Pons (tissue), 1 donor: ENCODE measurements at regions not wholly inside any gene's neighbourhood (a gene's known extent, or its start where the extent isn't known, plus 50 kb on each side); places are given as distances from the start of the nearest gene placed in this dataset.
"Not testable (repeated sequence)": the region's sequence is repeated elsewhere in the genome, so short reads cannot be mapped to it uniquely, and the experiment has no call there.

Experiments used
- DNase-seq: peaks from one replicate; pipeline ENCODE4 v3.0.0-alpha.2; 2016; ENCODE audit warnings: low spot score

DNA sequence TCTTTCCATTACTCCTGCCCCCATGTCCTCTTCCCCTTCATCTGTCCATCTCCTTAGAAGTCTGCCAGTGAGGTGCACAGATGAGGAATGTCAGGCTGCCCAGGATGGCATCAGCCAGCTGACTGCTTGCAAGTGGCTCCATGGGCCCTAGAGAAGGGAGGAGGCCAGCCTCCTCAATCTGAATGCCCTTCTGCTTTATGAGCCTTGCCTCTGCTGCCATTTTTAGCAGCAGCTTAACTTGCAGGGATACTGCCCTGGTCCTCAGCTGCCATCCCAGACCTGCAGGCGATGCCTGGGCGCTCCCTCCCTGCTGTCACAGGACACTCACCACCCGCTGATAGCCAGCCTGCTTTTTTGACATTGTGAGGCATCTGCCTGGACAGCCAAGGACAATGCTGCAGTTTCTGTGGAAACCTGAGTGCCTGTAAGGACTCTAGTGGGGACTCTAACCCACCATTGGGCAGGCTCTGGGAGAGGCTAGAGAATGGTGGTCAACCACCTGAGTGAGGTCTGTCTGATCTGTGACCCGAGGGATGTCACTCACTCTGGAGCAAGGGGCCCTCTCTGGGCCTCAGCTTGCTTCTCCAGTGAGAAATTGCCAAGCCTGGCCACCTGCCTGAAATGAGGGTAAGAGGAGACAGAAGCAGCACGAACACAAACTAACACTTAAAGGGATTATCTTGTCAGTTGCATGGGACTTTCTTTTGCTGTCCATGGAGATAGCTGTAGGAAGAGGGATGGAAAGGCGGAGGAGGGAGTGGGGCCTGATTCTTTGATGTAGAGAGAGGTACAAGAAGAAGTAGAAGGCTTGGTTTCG is 185.0 kb downstream of the MIS18A start:
- no peak for DNase-seq

DNA sequence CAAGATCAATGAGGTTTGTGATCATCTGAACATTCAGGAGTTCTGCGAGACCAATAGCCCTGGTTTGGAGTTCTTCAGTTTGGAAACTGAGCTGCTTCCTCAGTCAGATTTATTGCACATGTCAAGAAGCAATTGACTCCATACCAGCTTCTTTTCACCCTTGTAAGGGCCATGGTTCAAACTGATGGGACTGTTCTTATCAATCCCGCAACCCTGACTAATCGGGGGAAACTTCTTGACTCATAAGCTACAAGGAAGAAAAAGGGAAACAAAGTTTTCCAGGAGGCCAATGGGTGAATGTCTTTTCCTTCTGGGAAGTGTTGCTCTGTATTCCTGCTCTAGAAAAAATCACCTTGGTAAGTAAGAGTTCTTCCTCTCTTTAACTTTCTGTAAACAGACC is 187.9 kb downstream of the MIS18A start:
- DNase-seq, result no peak

DNA sequence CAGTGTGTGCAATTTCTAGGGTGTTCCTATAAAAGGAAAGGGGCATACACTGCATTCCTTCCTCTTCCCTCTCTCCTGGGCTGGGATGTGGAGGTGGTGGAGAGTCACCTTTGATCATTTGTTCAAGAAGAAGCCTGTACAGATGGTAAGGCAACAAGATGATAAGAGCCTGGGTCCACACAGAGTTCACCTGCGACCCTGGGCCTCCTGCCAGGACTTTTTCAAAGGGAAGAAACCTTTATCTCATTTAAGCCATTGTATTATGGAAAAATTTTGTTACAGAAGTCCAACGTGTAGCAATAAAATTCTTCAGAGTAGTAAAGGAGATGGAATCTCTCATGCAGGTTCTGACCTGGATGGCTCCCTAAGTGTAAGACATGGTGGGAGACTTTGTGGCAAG is 189.1 kb downstream of the MIS18A start:
- DNase-seq, result no peak

DNA sequence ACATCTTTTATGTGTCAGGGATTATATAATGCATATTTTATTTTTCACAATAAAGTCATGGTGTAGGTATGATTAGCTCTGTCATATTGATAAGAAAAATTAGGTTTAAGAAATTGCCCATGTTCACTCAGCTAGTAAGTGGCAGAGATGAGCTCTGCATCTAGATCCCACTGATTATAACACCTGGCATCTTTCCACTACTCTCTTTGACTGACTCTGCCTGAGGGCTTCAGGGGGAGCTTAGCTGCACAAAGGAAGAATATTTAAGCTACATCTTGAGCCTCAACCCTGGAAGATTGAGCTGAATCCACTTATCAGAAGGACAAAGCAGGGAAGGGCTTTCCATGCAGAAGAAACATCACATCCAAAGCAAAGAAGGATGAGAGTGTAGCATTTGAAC is 190.4 kb downstream of the MIS18A start:
- DNase-seq, result no peak

DNA sequence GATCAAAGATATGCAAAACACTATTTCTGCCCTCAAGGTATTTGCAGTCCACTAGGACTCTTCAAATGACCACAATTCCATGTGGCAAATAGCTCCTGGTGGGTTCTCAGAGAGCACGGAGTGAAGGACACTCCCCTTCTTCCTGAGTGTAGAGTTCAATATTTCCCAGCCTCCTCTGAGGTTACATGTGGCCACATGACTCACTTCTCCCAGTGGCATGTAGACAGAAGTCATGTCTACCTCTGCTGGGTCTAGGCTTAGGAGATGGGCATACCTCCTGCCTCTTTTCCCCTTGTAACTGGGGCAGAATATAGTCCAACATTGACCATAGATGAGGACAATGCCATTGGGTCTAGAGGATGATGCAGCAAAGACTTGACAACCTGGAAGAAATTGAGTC is 191.4 kb downstream of the MIS18A start:
- DNase-seq, result no peak

DNA sequence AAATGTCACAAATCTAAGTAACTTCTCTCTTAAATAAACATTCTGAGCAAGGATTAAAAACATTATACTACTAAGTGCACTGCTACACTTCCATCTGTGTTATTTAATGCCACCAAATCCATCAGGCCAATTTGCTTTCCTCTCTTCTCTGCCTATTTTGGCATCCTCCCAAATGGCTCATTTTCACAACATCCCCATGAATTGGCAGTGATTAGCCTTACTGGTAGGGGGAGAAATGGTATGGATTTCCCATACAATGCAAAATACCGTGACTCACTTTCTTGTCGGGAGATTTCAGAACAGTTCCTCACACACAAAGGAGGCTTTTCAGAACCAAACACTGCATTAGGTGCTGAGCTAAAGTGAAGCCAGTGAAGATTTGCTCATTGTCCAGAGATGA is 195.7 kb downstream of the MIS18A start:
- no peak for DNase-seq

DNA sequence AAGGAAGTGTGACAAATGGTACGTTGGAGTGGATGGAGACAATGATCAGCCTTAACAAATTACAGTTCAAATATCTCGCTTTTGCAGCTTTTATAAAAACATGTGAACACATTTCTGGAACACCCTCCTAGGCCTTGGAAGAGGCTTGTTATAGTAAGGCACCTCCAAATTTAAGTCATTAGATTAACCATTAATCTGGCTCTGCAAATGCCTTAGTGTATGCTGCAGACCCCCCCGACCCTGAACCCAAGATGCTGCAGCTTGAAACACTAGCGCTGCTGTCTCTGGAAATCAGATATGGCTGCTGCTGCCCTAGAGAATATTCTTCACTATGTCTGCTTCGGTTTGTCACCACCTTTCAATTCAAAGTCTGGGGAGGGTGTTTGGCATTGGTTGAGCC is 196.4 kb downstream of the MIS18A start:
- no peak for DNase-seq

DNA sequence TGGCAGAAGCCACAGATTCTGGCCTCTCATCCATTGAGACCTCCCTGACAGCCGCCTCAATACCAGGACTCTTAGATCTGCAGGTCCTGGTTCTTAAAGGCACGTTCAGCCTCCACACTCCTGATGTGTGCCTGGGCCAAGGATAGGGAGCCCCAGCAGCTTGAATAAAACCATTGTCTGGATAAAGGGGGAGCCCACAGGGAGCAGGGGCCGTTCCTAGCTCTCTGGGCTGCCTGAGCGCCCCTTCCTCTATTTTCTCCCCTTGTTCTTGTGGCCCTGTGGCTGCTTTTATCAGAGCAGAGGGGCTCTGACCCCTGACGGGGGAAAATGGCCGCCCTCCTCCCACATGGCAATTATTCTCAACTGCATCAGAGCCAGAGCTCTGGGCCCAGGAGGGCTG is 200.8 kb downstream of the HUNK start:
- no peak for DNase-seq

DNA sequence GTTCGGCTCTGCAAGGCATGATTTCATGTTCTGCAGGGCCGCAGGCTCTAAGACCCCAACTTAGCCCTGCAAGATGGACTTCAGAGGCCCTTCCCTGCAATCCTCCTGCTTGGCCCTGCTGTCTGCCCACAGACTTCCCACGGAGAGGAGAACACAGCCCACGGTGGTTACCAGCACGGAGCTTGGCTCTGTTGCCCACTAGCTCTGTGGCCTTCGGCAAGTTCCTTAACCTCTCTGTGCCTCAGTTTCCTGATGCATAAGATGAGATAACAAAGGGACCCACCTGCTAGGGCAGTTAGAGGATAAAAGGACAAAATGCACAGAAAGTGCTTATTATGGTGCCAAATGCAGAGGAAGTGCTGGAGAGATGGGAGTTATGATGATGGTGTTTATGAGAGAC is 200.4 kb downstream of the HUNK start:
- DNase-seq, result no peak

DNA sequence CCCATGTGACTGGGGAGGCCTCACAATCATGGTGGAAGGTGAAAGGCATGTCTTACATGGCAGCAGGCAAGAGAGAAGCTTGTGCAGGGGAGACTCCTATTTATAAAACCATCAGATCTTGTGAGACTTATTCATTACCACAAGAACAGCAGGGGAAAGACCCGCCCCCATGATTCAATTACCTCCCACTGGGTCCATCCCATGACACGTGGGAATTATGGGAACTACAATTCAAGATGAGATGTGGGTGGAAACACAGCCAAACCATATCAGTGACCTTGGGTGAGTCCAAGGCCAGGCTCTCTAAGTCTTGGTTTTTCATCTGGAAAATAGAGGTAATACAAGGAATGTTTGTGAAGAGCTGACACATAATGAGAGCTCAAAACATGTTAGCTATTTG is 198.8 kb downstream of the HUNK start:
- not testable (repeated sequence) for DNase-seq

DNA sequence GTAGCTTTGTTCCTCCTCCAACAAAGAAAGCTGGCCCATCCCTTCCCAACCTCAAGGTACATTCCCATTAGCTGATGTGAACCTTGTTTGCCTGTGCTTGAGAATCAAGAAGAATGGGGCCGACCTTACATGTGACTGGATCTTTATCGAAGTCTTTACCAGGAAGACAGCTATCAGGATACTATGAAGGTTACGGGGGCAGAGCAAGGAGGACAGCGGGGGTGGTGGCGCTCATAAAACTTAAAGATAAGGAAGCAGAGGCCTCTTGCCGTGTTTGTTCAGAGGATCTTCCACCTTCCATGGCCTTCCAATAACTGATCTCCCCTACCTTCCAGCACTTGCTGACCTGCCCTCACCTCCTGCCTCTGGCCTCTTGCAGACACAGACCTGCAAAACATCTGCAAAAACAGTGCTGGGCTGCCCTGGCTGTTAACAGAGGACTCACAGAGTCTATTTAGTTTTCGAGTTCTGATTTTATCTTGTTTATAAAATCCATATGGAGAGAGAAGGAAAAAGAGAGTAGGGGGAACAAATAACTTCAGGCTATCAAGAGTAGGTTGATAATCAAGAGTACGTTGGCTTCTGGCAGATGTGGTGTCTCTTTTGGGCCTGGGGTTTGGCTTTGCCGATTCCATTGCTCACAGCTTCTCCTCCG is 198.0 kb downstream of the HUNK start:
- no peak for DNase-seq

DNA sequence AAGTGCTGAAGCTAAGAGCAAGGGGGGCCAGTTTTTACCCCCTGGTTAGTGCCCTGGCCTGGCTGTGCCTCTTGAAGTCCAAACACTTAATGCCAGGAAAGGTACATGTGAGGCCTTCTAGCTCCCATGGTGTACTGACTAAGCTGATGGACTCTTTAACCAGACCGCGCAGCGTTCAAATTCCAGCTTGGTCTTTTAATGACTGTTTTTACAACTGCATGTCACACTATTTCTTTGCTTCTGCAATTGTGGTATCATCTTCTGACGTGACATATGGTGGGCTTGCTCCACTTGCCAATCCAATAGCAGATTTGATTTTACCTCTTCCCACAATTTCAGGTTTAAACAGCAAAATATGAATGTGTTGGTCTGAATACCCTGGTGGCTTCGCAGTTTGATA is 197.3 kb downstream of the HUNK start:
- no peak for DNase-seq

DNA sequence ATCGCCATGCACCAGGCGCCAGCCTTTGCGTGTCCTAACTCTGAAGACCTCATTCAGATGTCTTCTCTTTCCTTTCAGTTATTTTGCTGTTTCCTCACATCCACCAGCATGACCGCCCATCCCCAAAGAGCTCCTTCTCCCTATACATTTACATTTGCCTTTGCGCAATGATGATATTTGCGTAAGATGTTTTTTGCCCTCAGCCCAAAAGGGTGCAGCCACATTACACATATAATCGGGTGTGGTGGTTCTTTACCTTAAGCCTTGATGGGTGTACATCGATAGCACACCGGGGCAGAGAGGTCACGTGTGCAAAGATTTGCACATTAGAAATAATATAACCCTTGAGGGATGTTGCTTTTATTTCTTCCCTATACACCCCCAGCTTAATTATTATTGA is 192.8 kb downstream of the HUNK start:
- DNase-seq, result no peak

DNA sequence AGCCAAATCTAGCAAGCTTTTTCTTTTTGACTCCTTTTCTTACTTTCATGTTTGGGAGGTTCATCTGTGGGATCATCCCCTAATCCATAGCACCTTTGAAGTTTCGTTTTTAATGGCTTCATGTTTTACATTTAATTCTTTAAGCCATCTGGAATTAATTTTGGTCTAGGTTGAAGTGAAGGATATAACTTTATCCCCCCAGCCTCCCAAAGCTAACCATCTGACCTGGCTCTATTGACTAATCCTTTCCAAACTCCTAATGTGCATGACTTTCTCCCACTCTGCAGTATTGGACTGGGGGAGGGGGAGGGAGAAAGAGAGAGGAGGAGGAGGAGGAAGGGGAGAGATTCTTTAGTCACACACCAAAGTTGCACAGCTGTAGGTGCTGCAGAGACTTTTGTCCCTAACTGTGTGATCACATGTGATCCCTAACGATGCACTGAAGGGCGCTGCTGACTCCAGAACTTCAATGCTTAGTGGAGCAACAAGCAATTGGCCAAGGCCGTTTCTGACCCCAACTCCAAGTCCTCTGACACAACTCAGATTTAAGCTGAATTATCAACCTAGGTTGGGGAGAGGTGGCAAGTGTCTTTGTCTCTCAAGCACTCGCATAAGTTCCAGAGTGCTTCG is 191.6 kb downstream of the HUNK start:
- DNase-seq, result no peak

DNA sequence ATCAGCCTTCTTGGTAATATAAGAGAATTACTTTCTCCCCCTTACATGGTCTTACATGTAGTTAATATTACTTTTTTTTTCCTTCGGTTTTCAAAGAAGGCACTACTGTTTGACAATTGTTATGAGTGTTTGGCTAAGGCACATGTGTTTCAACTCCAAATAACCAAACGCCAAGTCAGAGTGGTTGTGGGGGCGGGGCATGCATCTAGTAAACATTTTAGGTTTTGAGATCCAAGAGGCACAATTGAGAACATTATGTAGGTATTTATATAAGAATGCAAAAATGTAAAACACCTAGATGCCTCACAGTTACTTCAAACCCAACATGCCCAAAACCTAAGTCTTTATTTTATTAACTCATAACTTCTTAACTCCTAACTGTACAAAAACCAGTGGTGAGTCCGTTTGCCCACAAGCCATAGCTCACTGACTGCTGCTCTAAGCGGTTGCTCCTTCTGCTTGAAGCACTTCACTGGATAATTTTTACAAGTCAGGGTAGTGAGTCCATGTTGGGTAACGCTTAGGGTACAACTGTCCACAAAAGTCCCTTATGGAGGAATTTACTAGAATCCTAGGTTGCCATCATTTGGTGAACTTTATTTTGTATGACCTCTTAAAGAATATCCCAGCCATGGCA is 189.9 kb downstream of the HUNK start:
- DNase-seq, result no peak

DNA sequence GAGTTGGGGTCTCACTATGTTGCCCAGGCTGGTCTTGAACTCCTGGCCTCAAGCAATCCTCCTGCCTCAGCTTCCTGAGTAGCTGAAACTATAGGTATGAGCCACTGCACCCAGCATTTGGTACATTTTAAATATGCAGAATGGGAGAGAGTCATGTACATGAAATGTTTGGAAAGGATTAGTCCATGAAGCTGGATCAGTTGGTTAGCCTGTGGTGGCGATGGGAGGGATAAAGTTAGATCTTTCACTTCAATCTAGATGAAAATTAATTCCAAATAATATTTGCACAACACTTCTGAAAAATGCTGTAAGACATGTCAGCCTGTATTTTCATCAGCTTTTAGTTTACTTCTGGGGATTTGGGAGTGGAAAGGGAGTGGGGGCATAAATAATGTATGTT is 188.9 kb downstream of the HUNK start:
- DNase-seq, result no peak

DNA sequence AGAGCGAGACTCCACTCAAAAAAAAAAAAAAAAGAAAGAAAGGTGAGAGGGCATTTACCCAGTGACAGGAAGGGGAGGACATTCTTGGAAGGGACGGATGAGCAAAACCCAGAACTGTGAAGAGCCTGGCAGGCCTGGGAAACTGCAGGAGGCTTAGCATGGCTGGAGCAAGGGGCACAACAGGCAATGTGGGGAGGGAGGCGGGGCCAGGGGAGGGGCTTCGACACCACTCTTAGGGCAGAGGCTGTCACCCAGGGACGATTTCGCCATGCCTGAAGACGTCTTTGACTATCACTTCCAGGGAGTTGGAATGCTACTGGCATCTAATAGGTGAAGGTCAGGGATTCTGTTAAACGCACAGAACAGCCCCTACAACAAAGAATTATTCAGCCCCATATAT is 184.0 kb downstream of the HUNK start:
- no peak for DNase-seq

DNA sequence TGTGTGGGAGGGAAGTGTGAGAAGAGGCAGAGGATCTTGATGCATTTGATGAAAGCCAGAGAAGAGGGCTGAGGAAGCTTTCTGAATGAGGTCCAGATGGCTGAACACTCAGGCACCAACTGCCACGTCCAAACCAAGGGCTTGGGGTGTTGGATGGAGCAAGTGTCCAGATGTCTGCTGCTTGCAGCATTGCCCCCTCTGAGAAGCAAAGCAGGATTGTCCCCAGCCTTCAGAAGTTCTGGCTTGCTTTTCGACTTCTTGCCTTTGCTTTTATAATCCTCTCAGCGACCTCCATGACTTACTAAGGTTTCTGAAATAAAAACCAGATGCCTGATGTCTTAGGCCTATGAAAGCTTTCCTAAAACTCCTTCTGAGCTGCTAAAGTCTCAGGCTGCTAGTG is 182.5 kb downstream of the HUNK start:
- DNase-seq, result no peak
